ENCODE measurements at regions not wholly inside any gene's neighbourhood (a gene's known extent, or its start where the extent isn't known, plus 50 kb on each side); places are given as distances from the start of the nearest gene placed in this dataset.

GRCh38 chr13:84655677-84656076 is 773.4 kb upstream of the SLITRK1 start:
- no peak for DNase-seq (ENCODE audit: low read depth, low spot score)
- no peaks in the 10 kb centered on the region for H4K20me1 ChIP-seq (ENCODE audit: control insufficient read depth, insufficient read depth)
- ChIA-PET SMC1A (ENCODE audit: uncharacterized antibody, unreplicated experiment) (no interaction called here), CTCF (no interaction called here), RAD21 (ENCODE audit: unreplicated experiment) (no interaction called here), POLR2A (no interaction called here)
- intact Hi-C loops (cut with micrococcal nuclease; ENCODE audit: unreplicated experiment), result no loop called here
- no peak for FAIRE-seq
- BruUV-seq (replicated peaks), result no TSS peak
- H3K4me3 ChIP-seq, result no peak overlapping the region
- no peak overlapping the region for H3K27ac ChIP-seq (ENCODE audit: control insufficient read depth, insufficient read depth)
- H2AFZ ChIP-seq (ENCODE audit: control insufficient read depth, low read depth, low read length), result no peak overlapping the region
- H3K4me2 ChIP-seq (ENCODE audit: control insufficient read depth, insufficient read depth), result no peak overlapping the region
- no peaks in the 10 kb centered on the region for H3K27me3 ChIP-seq (replicated peaks in 1 of 2; ENCODE audit: control insufficient read depth in 2 of 2, insufficient read depth in 2 of 2, low read length in 1 of 2)
- no peaks in the 10 kb centered on the region for H3K79me2 ChIP-seq (ENCODE audit: control insufficient read depth, insufficient read depth, low read length)
- in situ Hi-C loops (cut with MboI), result no loop called here
- WGBS (ENCODE audit: insufficient coverage, insufficient replicate concordance, low lambda C conversion rate, missing lambda C conversion rate), result 29% methylated on average over 3 of the region's 3 CpGs
- H3K36me3 ChIP-seq (ENCODE audit: control insufficient read depth in 2 of 2, insufficient read depth in 2 of 2, low read length in 1 of 2), result no peaks in the 10 kb centered on the region
- ATAC-seq, result no peak
- H3K9ac ChIP-seq (ENCODE audit: control insufficient read depth, insufficient read depth, low read length), result no peak overlapping the region
- H3K9me3 ChIP-seq (replicated peaks; ENCODE audit: control insufficient read depth, insufficient read depth, low read length), result no peaks in the 10 kb centered on the region
- H3K4me1 ChIP-seq (ENCODE audit: control insufficient read depth, insufficient read depth, low read length), result no peaks in the 10 kb centered on the region
- TF ChIP-seq, protein P1, sequence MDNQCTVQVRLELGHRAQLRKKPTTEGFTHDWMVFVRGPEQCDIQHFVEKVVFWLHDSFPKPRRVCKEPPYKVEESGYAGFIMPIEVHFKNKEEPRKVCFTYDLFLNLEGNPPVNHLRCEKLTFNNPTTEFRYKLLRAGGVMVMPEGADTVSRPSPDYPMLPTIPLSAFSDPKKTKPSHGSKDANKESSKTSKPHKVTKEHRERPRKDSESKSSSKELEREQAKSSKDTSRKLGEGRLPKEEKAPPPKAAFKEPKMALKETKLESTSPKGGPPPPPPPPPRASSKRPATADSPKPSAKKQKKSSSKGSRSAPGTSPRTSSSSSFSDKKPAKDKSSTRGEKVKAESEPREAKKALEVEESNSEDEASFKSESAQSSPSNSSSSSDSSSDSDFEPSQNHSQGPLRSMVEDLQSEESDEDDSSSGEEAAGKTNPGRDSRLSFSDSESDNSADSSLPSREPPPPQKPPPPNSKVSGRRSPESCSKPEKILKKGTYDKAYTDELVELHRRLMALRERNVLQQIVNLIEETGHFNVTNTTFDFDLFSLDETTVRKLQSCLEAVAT (IDR thresholded peaks at IDR 0.05), result no peak
- no peak for TF ChIP-seq MXI1 (IDR thresholded peaks at IDR 0.05; ENCODE audit: low read depth, low read length)
- no peak for TF ChIP-seq ZSCAN29 (IDR thresholded peaks at IDR 0.05)
- no peak for TF ChIP-seq CHD2 (IDR thresholded peaks at IDR 0.05; ENCODE audit: borderline replicate concordance, low read depth, low read length)
- TF ChIP-seq, protein P2, sequence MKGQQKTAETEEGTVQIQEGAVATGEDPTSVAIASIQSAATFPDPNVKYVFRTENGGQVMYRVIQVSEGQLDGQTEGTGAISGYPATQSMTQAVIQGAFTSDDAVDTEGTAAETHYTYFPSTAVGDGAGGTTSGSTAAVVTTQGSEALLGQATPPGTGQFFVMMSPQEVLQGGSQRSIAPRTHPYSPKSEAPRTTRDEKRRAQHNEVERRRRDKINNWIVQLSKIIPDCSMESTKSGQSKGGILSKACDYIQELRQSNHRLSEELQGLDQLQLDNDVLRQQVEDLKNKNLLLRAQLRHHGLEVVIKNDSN (IDR thresholded peaks at IDR 0.05; ENCODE audit: borderline replicate concordance, extremely low read length, insufficient read depth, low read depth, low read length), result no peak
- no peak for TF ChIP-seq NR2C1 (IDR thresholded peaks at IDR 0.05)
